DOHH2 (cell line): ENCODE measurements at regions not wholly inside any gene's neighbourhood (a gene's known extent, or its start where the extent isn't known, plus 50 kb on each side); places are given as distances from the start of the nearest gene placed in this dataset.
"Not testable (repeated sequence)": the region's sequence is repeated elsewhere in the genome, so short reads cannot be mapped to it uniquely, and the experiment has no call there.

ENCODE experiments used
- H3F3A ChIP-seq: fragments of 200-600 bp; sonication (generic), shearing (Covaris generic); 2 replicates; pipeline ENCODE4 v1.6.0; 2016; ENCODE audit warnings: antibody characterized with exemption, mild to moderate bottlenecking; ENCODE audit not compliant: control insufficient read depth, insufficient read depth
- H3K27ac ChIP-seq: fragments of 200-600 bp; sonication (generic); 2 replicates; pipeline ENCODE4 v1.5.1; 2014; ENCODE audit warnings: low read depth, mild to moderate bottlenecking, low read length, moderate library complexity
- H3K27me3 ChIP-seq: fragments of 200-600 bp; sonication (generic); 2 replicates; pipeline ENCODE4 v1.6.1; 2014; ENCODE audit warnings: mild to moderate bottlenecking, low read length, mixed read lengths; ENCODE audit not compliant: control insufficient read depth
- H3K36me3 ChIP-seq: fragments of 200-600 bp; sonication (generic); 2 replicates; pipeline ENCODE4 v1.6.1; 2014; ENCODE audit warnings: mild to moderate bottlenecking, low read length, moderate library complexity, mixed read lengths; ENCODE audit not compliant: control insufficient read depth
- H3K4me1 ChIP-seq: fragments of 200-600 bp; sonication (generic); 2 replicates; pipeline ENCODE4 v1.6.1; 2014; ENCODE audit warnings: mild to moderate bottlenecking, low read length, mixed read lengths; ENCODE audit not compliant: control insufficient read depth
- H3K4me2 ChIP-seq: fragments of 200-600 bp; sonication (generic); 2 replicates; pipeline ENCODE4 v1.6.0; 2014; ENCODE audit warnings: mild to moderate bottlenecking, low read length, moderate library complexity
- H3K4me3 ChIP-seq: fragments of 200-600 bp; sonication (generic); 2 replicates; pipeline ENCODE4 v1.5.1; 2014; ENCODE audit warnings: mild to moderate bottlenecking, low read length, mixed read lengths
- H3K79me2 ChIP-seq: fragments of 200-600 bp; sonication (generic); 2 replicates; pipeline ENCODE4 v1.6.1; 2014; ENCODE audit warnings: mild to moderate bottlenecking, low read length, mixed read lengths; ENCODE audit not compliant: control insufficient read depth
- H3K9me2 ChIP-seq: fragments of 200-600 bp; sonication (generic); replicated peaks from 2 replicates; pipeline ENCODE4 v1.6.1; 2014; ENCODE audit warnings: mild to moderate bottlenecking, low read length, mixed read lengths; ENCODE audit not compliant: control insufficient read depth
- H3K9me3 ChIP-seq: fragments of 200-600 bp; sonication (generic); 2 replicates; pipeline ENCODE4 v1.6.1; 2014; ENCODE audit warnings: antibody characterized with exemption, low read length, mixed read lengths; ENCODE audit not compliant: control insufficient read depth, insufficient read depth
- H4K20me1 ChIP-seq: fragments of 200-600 bp; sonication (generic); 2 replicates; pipeline ENCODE4 v1.6.0; 2014; ENCODE audit warnings: low read depth, mild to moderate bottlenecking, antibody characterized with exemption, low read length, moderate library complexity; ENCODE audit not compliant: control insufficient read depth, insufficient read depth
- EZH2phosphoT487 ChIP-seq: fragments of 200-600 bp; sonication (generic); IDR thresholded peaks from 2 replicates; pipeline ENCODE4 v1.6.1; 2017; ENCODE audit warnings: borderline replicate concordance, mild to moderate bottlenecking, antibody characterized with exemption, low read length, moderate library complexity, mixed read lengths
- TF ChIP-seq, protein P1 (sequence below): fragments of 200-600 bp; sonication (generic); IDR thresholded peaks from one replicate; pipeline ENCODE4 v1.5.1; 2014; ENCODE audit warnings: antibody characterized with exemption, mild to moderate bottlenecking, low read depth, low read length; ENCODE audit not compliant: poor library complexity, severe bottlenecking

DNA sequence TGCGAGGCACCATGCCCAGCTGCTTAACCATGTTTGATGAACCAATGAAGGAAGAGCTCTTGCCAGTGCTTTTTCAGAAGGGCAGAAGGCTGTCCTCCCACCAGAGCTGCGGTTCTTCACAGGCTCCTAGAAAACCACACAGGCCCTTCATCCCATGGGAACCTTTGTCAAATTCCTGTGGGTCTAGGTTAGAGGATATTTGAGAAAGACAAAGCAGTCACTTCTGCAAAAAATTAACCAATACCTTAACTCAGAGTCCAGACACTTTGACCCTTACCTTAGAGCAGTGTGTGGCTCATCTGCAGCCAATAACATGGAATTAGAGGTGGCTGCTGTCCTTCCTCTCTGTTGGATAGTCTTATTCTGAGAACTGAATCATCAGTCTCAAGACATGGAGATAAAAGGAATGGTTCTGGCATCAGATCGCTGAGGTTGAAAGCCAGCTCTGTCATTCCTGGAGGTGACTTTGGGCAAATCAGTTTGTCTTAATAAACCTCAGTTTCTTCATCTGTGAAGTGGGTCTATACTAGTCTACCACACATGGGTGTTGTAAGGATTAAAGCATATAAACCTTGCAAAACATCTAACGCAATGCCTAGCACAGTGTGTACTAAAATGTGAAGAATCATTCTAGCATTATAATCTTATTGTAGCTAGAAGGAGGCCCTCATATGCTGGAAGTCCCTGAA, 65.1 kb upstream of the PIP4K2A start:
- Histone ChIP-seq H3K27ac (no peak overlapping the region), H3K4me2 (no peak overlapping the region), H3K4me1 (no peaks in the 10 kb centered on the region), H3F3A (no peaks in the 10 kb centered on the region), H3K79me2 (no peaks in the 10 kb centered on the region), H3K9me2 (no peaks in the 10 kb centered on the region), H3K4me3 (no peak overlapping the region), H3K36me3 (no peaks in the 10 kb centered on the region), H4K20me1 (no peaks in the 10 kb centered on the region), H3K9me3 (peaks cover 7% of the 10 kb centered on the region; the same call in 1 of the 2 replicates), H3K27me3 (0 out of 2 replicates have a peak, but pooled peaks cover 2% of the 10 kb centered on the region)
- TF ChIP-seq, protein P1, sequence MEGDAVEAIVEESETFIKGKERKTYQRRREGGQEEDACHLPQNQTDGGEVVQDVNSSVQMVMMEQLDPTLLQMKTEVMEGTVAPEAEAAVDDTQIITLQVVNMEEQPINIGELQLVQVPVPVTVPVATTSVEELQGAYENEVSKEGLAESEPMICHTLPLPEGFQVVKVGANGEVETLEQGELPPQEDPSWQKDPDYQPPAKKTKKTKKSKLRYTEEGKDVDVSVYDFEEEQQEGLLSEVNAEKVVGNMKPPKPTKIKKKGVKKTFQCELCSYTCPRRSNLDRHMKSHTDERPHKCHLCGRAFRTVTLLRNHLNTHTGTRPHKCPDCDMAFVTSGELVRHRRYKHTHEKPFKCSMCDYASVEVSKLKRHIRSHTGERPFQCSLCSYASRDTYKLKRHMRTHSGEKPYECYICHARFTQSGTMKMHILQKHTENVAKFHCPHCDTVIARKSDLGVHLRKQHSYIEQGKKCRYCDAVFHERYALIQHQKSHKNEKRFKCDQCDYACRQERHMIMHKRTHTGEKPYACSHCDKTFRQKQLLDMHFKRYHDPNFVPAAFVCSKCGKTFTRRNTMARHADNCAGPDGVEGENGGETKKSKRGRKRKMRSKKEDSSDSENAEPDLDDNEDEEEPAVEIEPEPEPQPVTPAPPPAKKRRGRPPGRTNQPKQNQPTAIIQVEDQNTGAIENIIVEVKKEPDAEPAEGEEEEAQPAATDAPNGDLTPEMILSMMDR, result no peak
- no peak for TF ChIP-seq EZH2phosphoT487

DNA sequence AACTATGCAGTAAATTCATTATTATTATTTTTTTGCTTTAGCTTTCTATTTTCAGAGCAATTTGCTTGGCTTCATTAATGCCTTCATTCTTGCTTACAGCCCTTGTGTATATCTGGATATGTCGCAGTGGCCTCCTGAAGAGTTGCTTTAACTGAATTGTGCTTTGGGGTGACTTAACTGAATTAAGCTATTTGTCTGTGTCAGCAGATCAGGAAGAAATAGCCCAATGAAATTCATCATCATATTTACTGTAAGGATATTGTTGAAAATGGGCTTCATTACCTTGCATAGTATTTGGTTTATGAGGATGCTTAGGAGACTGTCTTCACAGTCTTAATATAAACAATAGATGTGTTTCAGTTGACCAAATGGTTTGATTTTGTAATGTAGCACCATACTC, 59.7 kb upstream of the PIP4K2A start:
- H3K27ac ChIP-seq, result no peak overlapping the region
- no peak for TF ChIP-seq EZH2phosphoT487
- TF ChIP-seq, protein P1, result no peak
- H3K27me3 ChIP-seq, result no peaks in the 10 kb centered on the region
- no peaks in the 10 kb centered on the region for H3K36me3 ChIP-seq
- no peaks in the 10 kb centered on the region for H3K4me1 ChIP-seq
- H3K79me2 ChIP-seq, result no peaks in the 10 kb centered on the region
- no peak overlapping the region for H3K4me2 ChIP-seq
- peaks cover 7% of the 10 kb centered on the region; the same call in 1 of the 2 replicates for H3K9me3 ChIP-seq
- no peak overlapping the region for H3K4me3 ChIP-seq
- no peaks in the 10 kb centered on the region for H4K20me1 ChIP-seq
- H3F3A ChIP-seq, result no peaks in the 10 kb centered on the region
- no peaks in the 10 kb centered on the region for H3K9me2 ChIP-seq

DNA sequence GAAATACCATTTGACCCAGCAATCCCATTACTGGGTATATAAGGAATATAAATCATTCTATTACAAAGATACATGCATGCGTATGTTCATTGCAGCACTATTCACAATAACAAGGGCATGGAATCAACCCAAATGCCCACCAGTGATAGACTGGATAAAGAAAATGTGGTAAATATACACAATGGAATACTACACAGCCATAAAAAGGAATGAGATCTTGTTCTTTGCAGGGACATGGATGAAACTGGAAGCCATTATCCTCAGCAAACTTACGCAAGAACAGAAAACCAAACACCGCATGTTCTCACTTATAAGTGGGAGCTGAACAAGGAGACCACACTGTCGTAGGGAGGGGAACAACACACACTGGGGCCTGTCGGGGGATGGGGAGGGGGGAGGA, 57.3 kb upstream of the PIP4K2A start:
- H3K4me1 ChIP-seq, result peaks cover 22% of the 10 kb centered on the region
- H3F3A ChIP-seq, H3K36me3 ChIP-seq, H3K9me2 ChIP-seq, H3K9me3 ChIP-seq, H3K4me3 ChIP-seq, H3K27ac ChIP-seq, H3K4me2 ChIP-seq, H4K20me1 ChIP-seq, H3K79me2 ChIP-seq, H3K27me3 ChIP-seq: not testable (repeated sequence)

DNA sequence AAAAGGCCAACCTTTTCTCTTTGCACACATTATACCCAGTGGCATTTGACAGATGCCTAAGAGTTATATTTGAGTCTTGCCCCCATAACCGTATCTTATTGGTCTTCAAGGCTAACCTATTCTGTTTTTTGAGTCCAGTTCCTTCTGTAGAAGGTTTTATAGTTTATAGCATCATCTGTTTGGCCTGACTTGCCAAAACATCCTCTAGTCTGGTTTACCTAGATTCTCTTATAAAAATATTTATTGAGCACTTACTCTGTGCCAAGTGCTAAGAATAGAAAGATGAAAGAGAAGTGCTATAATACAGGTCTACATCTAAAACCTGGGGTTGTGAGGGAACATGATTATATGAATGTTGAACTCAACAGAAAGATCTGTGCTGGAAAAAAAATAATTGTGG, 55.9 kb upstream of the PIP4K2A start:
- no peak overlapping the region for H3K4me2 ChIP-seq
- no peak overlapping the region for H3K4me3 ChIP-seq

More for the DNA sequence above, 55.9 kb upstream of the PIP4K2A start:
- TF ChIP-seq EZH2phosphoT487, result no peak
- TF ChIP-seq, protein P1, result no peak
- H3K27me3 ChIP-seq, result no peaks in the 10 kb centered on the region
- no peaks in the 10 kb centered on the region for H4K20me1 ChIP-seq
- no peaks in the 10 kb centered on the region for H3K79me2 ChIP-seq
- peaks cover 36% of the 10 kb centered on the region for H3K4me1 ChIP-seq
- no peak overlapping the region for H3K27ac ChIP-seq
- H3K36me3 ChIP-seq, result no peaks in the 10 kb centered on the region
- no peaks in the 10 kb centered on the region for H3K9me2 ChIP-seq
- H3F3A ChIP-seq, result peaks cover 16% of the 10 kb centered on the region
- H3K9me3 ChIP-seq, result 0 out of 2 replicates have a peak, but pooled peaks cover 7% of the 10 kb centered on the region
